ENCODE measurements at regions not wholly inside any gene's neighbourhood (a gene's known extent, or its start where the extent isn't known, plus 50 kb on each side); places are given as distances from the start of the nearest gene placed in this dataset.

DNA sequence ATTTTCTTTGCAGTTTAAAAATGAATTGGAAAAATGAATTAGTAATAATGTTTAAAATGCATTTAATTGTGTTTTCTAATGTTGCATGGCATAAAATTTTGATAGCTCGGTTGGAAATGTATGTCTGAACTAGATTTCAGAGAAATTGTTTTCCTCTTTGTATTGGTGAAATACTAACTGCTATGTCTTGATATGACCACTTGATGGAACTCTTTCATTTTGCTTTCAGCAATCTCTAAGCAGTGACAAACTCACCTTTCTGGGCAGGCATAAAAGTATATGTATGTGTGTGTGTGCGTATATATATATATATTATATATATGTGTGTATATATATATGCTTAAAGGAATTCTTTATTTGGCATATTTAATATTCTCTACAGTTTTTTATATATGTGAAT is 239.3 kb upstream of the ZNF717 start:
- TF ChIP-seq POLR2A (IDR thresholded peaks at IDR 0.05) (no peak), EP300 (IDR thresholded peaks at IDR 0.05; ENCODE audit: low read depth) (no peak), POLR2AphosphoS5 (IDR thresholded peaks at IDR 0.05) (no peak)
- TF ChIP-seq, protein P1, sequence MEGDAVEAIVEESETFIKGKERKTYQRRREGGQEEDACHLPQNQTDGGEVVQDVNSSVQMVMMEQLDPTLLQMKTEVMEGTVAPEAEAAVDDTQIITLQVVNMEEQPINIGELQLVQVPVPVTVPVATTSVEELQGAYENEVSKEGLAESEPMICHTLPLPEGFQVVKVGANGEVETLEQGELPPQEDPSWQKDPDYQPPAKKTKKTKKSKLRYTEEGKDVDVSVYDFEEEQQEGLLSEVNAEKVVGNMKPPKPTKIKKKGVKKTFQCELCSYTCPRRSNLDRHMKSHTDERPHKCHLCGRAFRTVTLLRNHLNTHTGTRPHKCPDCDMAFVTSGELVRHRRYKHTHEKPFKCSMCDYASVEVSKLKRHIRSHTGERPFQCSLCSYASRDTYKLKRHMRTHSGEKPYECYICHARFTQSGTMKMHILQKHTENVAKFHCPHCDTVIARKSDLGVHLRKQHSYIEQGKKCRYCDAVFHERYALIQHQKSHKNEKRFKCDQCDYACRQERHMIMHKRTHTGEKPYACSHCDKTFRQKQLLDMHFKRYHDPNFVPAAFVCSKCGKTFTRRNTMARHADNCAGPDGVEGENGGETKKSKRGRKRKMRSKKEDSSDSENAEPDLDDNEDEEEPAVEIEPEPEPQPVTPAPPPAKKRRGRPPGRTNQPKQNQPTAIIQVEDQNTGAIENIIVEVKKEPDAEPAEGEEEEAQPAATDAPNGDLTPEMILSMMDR (IDR thresholded peaks at IDR 0.05): peak in 2 of 5 experiments; percentile 14 to 17

Data from transverse colon (tissue), 4 donors.